ENCODE measurements at regions not wholly inside any gene's neighbourhood (a gene's known extent, or its start where the extent isn't known, plus 50 kb on each side); places are given as distances from the start of the nearest gene placed in this dataset.

DNA sequence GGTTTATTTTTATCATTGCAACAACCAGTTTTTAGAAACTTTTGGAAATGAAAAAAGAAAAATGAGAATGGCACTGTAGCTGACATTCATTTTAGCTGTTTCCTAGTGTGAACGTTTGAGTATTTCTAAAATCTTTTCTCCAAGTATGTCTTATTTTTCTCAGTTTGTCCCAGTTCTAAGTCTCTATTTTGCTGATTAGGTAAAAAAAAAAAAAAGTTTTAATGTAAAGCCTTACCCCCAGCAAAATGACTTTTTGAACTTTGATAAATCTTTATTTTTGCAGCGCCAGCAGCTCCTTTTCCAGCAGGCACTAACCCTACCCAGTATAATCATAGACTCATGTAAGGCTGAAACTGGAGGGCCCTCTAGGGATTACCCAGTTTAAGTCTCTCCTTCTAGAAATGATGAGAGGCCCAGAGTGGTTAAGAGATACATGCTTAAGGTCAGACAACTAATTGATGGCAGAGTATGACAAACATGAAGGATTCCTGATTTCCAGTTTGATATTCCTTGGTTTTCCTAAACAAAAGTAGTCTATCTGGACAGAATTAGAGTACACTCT, 84.3 kb upstream of the SLC4A4 start:
- H3K27ac ChIP-seq: no peak overlapping the region
- TF ChIP-seq, protein P1, sequence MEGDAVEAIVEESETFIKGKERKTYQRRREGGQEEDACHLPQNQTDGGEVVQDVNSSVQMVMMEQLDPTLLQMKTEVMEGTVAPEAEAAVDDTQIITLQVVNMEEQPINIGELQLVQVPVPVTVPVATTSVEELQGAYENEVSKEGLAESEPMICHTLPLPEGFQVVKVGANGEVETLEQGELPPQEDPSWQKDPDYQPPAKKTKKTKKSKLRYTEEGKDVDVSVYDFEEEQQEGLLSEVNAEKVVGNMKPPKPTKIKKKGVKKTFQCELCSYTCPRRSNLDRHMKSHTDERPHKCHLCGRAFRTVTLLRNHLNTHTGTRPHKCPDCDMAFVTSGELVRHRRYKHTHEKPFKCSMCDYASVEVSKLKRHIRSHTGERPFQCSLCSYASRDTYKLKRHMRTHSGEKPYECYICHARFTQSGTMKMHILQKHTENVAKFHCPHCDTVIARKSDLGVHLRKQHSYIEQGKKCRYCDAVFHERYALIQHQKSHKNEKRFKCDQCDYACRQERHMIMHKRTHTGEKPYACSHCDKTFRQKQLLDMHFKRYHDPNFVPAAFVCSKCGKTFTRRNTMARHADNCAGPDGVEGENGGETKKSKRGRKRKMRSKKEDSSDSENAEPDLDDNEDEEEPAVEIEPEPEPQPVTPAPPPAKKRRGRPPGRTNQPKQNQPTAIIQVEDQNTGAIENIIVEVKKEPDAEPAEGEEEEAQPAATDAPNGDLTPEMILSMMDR (IDR thresholded peaks at IDR 0.05): no peak
- H3K4me3 ChIP-seq (ENCODE audit: low read depth in 1 of 2, low read length in 1 of 2): no peak overlapping the region
- no peaks in the 10 kb centered on the region for H3K27me3 ChIP-seq
- no peaks in the 10 kb centered on the region for H3K9me3 ChIP-seq
- H3K4me1 ChIP-seq (ENCODE audit: control insufficient read depth in 1 of 2, insufficient read depth in 1 of 2, low read depth in 1 of 2, low read length in 1 of 2): no peaks in the 10 kb centered on the region
- H3K36me3 ChIP-seq: no peaks in the 10 kb centered on the region

DNA sequence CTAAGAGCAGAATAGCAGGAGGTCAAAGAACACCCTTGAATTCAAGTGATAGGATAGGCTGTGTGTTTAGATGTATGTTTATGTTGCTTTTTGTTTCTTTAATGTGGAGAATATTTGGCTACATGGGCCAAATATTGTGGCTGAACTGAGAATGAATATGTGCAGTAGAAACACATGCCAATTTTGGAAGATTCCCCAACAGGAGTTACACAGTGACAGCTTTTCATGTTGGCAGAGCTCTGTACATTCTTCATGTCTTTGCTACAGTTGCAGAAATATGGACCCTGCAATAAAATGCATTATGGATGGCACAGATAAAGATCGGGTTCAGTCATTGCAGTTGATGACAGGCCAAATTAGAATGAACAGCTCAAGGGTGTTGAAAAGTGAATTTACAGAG, 82.8 kb upstream of the SLC4A4 start:
- TF ChIP-seq, protein P1 (IDR thresholded peaks at IDR 0.05): no peak
- H3K9me3 ChIP-seq: no peaks in the 10 kb centered on the region
- H3K27me3 ChIP-seq: no peaks in the 10 kb centered on the region
- H3K36me3 ChIP-seq: no peaks in the 10 kb centered on the region
- H3K27ac ChIP-seq: no peak overlapping the region
- no peak overlapping the region for H3K4me3 ChIP-seq (ENCODE audit: low read depth in 1 of 2, low read length in 1 of 2)
- peaks cover 0 to 5% of the 10 kb centered on the region in 2 experiments for H3K4me1 ChIP-seq (ENCODE audit: control insufficient read depth in 1 of 2, insufficient read depth in 1 of 2, low read depth in 1 of 2, low read length in 1 of 2)

DNA sequence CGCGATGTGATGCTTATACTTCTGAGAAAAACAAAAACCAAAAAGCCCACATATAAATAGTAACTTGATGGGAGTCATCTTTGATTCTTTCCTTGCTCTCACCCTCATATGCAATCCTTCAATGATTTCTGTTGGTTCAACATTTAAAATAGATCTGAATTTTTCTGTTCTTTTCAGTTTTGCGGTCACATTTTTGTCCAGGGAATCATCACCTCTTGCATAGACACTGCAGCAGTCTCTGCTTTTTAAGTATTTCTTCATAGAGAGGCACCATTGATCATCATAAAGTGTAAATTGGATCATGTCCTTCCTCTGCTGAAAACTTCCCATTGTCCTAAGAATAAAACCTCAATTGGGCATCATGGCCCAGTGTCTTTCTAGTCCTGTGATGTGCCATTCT, 81.1 kb upstream of the SLC4A4 start:
- peaks cover 0 to 5% of the 10 kb centered on the region in 2 experiments for H3K4me1 ChIP-seq (ENCODE audit: control insufficient read depth in 1 of 2, insufficient read depth in 1 of 2, low read depth in 1 of 2, low read length in 1 of 2)
- no peaks in the 10 kb centered on the region for H3K9me3 ChIP-seq

DNA sequence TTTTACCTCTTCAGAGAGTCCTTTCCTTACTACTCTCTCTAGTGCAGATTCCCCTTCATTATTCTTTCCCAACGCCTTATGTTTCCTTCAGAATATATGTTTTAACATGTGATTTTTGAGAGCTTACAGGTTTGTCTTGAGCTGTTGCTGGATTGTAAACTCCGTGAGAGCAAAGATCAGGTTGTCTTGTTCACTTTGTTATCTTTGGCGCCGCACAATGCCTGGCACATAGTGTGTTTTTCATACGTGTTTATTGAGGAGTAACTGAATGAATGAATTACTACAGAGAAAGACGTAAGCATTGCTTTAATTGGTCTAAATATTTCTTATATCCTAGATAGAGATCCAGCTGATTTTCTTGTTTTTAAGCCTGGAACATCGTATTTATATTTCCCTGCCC, 80.5 kb upstream of the SLC4A4 start:
- Histone ChIP-seq H3K9me3 (no peaks in the 10 kb centered on the region), H3K36me3 (no peaks in the 10 kb centered on the region), H3K4me3 (ENCODE audit: low read depth in 1 of 2, low read length in 1 of 2) (no peak overlapping the region), H3K27me3 (peaks cover 5% of the 10 kb centered on the region), H3K4me1 (ENCODE audit: control insufficient read depth in 1 of 2, insufficient read depth in 1 of 2, low read depth in 1 of 2, low read length in 1 of 2) (peaks cover 0 to 5% of the 10 kb centered on the region in 2 experiments), H3K27ac (no peak overlapping the region)
- TF ChIP-seq, protein P1 (IDR thresholded peaks at IDR 0.05): no peak

More for the DNA sequence above, 81.1 kb upstream of the SLC4A4 start:
- no peaks in the 10 kb centered on the region for H3K36me3 ChIP-seq
- TF ChIP-seq, protein P1 (IDR thresholded peaks at IDR 0.05): no peak
- no peak overlapping the region for H3K4me3 ChIP-seq (ENCODE audit: low read depth in 1 of 2, low read length in 1 of 2)
- no peak overlapping the region for H3K27ac ChIP-seq
- H3K27me3 ChIP-seq: no peaks in the 10 kb centered on the region

DNA sequence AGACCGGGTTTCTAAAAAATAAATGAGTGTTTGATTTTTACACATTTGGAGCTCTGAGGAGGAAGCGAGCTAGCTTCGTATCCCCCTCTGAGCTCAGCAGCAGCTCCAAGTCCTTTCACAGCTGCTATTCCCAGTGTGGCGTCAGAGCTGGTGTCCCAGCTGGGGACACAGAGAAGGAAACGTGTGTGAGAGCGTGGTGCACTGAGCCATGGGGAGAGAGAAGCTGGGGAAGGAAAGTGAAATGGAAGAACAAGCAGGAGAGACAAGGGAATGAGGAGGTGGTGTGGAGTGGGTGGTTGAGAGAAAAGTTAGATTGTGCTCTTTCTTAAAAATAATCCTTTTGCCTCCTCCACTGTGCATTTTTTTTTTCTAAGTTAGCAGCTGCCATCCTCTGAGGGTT, 79.5 kb upstream of the SLC4A4 start:
- Histone ChIP-seq H3K4me1 (ENCODE audit: control insufficient read depth in 1 of 2, insufficient read depth in 1 of 2, low read depth in 1 of 2, low read length in 1 of 2) (peaks cover 0 to 5% of the 10 kb centered on the region in 2 experiments), H3K27ac (no peak overlapping the region), H3K36me3 (no peaks in the 10 kb centered on the region), H3K9me3 (no peaks in the 10 kb centered on the region), H3K27me3 (peaks cover 14% of the 10 kb centered on the region), H3K4me3 (ENCODE audit: low read depth in 1 of 2, low read length in 1 of 2) (no peak overlapping the region)
- TF ChIP-seq, protein P1 (IDR thresholded peaks at IDR 0.05): no peak

Measured in neutrophil (primary cell).